ENCODE measurements at regions not wholly inside any gene's neighbourhood (a gene's known extent, or its start where the extent isn't known, plus 50 kb on each side); places are given as distances from the start of the nearest gene placed in this dataset.

DNA sequence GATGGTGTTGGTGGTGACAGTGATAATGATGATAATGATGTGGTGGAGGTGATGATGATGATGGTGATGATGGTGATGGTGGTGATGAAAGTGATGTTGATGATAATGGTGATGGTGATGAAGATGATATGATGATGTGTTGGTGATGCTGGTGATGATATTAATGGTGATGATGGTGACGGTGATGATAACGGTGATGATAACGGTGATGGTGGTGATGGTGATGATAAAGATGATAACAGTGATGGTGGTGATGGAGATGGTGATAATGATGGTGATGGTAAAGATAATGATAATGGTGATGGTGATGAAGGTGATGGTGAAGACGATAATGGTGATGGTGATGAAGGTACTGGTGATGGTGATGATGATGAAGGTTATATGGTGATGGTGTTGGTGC is 76.6 kb downstream of the UNCX start:
- TF ChIP-seq, protein P1, sequence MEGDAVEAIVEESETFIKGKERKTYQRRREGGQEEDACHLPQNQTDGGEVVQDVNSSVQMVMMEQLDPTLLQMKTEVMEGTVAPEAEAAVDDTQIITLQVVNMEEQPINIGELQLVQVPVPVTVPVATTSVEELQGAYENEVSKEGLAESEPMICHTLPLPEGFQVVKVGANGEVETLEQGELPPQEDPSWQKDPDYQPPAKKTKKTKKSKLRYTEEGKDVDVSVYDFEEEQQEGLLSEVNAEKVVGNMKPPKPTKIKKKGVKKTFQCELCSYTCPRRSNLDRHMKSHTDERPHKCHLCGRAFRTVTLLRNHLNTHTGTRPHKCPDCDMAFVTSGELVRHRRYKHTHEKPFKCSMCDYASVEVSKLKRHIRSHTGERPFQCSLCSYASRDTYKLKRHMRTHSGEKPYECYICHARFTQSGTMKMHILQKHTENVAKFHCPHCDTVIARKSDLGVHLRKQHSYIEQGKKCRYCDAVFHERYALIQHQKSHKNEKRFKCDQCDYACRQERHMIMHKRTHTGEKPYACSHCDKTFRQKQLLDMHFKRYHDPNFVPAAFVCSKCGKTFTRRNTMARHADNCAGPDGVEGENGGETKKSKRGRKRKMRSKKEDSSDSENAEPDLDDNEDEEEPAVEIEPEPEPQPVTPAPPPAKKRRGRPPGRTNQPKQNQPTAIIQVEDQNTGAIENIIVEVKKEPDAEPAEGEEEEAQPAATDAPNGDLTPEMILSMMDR (IDR thresholded peaks at IDR 0.05; ENCODE audit: control extremely low read depth, extremely low read depth, low read depth, missing control alignments): no peak
- no peak for DNase-seq (ENCODE audit: extremely low spot score)
- ChIA-PET CTCF (no interaction called here), POLR2A (no interaction called here)

DNA sequence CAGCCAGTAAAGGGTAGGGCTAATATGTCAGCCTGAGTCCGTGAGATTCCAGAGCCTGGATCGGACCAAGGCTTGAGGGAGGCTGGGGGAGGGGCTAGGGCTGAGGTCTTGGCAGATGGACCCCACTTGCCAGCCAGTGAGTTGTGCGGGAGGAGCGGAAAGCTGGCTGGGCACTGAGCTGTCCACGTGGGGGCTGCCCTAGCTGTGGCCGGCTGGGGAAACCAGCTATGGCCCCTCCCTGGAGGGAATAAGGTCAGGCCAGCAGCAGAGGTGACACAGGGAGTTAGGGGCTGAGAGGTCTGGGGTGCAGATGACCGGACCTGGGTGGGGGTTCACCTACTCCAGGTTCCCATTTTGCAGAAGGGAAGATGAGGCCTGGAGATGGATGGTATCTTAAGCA is 77.3 kb downstream of the UNCX start:
- CTCF ChIA-PET: no interaction called here
- TF ChIP-seq, protein P1 (IDR thresholded peaks at IDR 0.05; ENCODE audit: control extremely low read depth, extremely low read depth, low read depth, missing control alignments): no peak
- no peak for DNase-seq (ENCODE audit: extremely low spot score)
- POLR2A ChIA-PET: no interaction called here

DNA sequence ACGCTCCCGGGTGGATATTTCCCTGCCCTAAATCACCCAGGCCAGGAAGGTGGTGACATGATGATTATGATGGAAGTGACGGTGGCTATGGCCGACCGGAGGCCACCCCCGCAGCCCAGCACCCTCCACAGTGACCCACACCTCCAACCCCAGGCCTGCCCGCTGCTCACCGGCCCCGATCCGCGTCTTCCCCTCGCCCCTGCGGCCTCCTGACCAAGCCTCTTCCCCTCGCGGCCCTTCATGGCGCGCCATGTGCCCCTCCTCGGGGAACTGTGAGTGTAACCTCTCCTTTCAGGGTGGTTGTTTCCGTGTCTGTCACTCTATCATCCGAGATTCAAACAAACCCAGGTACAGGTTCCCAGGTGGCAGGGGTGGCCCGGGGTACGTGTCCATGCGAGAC is 78.3 kb downstream of the UNCX start:
- ChIA-PET CTCF (no interaction called here), POLR2A (no interaction called here)
- TF ChIP-seq, protein P1 (IDR thresholded peaks at IDR 0.05; ENCODE audit: control extremely low read depth, extremely low read depth, low read depth, missing control alignments): no peak
- no peak for DNase-seq (ENCODE audit: extremely low spot score)

DNA sequence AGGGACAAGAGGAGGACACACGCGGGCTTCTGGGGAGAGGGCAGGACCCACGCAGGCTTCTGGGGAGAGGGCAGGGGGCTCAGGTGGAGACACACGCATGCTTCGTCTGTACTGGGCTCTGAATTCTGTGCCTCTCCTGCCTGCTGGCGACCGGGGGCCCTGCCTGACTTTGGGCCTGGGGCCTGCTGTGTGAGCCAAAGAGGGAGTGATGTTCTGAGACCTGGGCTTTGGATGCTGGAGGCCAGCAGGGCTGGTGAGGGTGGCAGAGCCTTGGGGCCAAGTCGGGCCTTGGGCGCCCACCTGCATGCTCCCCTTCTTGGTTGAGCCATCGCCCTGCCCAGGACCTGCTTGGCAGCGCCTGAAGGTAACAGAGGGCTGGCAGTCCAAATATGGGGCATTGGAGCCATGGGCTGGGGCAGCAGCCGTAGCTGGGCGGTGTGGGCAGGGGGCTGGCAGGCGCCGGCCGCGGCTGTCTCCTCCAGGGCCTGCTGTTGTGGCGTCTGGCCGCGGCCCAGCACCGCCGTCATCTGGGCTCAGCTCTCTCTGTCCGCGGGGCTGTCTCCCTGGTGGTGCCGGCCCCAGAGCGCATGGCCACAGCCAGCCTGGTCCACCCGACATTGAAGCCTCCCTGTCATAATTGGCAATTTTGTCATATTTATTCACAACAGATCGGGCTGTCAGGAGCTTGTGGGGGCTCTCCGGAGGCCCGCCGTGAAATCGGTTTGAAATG is 78.9 kb downstream of the UNCX start:
- ChIA-PET CTCF (no interaction called here), POLR2A (no interaction called here)
- DNase-seq (ENCODE audit: extremely low spot score): no peak
- TF ChIP-seq, protein P1 (IDR thresholded peaks at IDR 0.05; ENCODE audit: control extremely low read depth, extremely low read depth, low read depth, missing control alignments): no peak

DNA sequence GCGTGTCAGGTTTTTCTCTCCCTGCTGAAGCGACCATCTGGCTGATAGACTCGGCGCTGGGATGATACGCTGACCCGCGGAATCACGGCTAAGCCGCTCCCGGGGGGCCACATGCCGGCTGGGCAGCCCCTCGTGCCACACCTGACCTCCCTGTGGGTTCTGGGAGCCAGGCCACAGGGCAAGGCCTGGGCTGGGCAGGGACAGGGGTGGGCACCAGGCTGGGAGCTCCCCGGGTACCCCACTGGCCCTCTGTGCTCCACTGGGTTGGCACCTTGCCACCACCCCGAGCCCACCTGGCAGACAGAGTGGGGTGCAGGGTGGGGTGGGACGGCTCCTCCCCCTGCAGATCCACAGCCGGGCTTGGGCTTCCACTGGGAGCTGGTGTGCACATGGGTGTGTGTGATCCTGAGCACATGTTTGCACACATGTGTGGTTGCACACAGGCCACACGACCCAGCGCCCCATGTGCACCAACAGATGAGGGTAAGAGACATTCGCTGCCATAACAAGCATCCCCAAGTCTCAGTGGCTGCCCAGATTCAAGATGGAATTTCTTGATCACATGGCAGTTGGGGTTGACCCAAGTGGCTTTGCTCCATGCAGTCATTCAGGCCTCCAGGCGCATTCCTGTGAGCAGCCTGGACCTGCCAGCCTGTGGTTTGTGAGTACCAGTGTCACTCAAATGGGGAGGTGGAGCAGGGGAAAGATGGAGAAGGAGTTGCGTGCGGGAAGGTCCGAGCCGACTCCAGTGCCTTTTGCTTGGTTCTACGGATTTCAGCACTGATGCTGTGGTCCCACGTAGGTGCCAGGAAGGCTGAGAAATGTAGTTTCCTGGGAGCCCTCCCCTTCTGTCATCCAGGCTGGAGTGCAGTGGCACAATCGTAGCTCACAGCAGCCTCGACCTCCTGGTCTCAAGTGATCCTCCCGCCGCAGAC is 79.7 kb downstream of the UNCX start:
- TF ChIP-seq, protein P1 (IDR thresholded peaks at IDR 0.05; ENCODE audit: control extremely low read depth, extremely low read depth, low read depth, missing control alignments): no peak
- CTCF ChIA-PET: no interaction called here
- POLR2A ChIA-PET: no interaction called here
- DNase-seq (ENCODE audit: extremely low spot score): no peak

DNA sequence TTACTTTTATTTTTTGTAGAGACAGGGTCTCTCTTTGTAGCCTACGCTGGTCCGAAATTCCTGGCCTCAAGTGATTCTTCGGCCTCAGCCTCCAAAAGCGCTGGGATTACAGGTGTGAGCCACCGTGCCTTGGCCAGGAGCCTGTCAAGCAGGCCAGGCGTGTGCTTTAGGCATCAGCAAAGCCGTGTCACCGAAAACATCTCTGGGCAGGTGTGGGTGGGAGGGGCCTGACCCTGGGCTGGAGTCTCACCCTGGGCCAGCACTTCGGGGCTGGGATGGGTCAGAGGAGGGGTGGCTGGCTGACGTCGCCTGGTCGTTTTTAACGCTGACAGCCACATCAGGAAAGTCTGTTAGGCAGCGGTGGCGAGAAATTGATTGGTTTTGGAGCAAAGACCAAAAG is 80.9 kb downstream of the UNCX start:
- CTCF ChIA-PET: no interaction called here
- POLR2A ChIA-PET: no interaction called here

More for the DNA sequence above, 80.9 kb downstream of the UNCX start:
- no peak for DNase-seq (ENCODE audit: extremely low spot score)
- TF ChIP-seq, protein P1 (IDR thresholded peaks at IDR 0.05; ENCODE audit: control extremely low read depth, extremely low read depth, low read depth, missing control alignments): no peak

All from GM10248 (cell line).